ENCODE measurements at regions not wholly inside any gene's neighbourhood (a gene's known extent, or its start where the extent isn't known, plus 50 kb on each side); places are given as distances from the start of the nearest gene placed in this dataset.

- Histone ChIP-seq H3K9me2 (ENCODE audit: insufficient read depth) (no peaks in the 10 kb centered on the region), H3K27ac (no peak overlapping the region), H2AFZ (no peak overlapping the region), H3K4me2 (ENCODE audit: unreplicated experiment) (no peak overlapping the region), H3K4me1 (ENCODE audit: insufficient read depth) (no peaks in the 10 kb centered on the region), H3K27me3 (replicated peaks; ENCODE audit: insufficient read depth) (peaks cover 17% of the 10 kb centered on the region), H3F3A (ENCODE audit: insufficient read depth) (no peaks in the 10 kb centered on the region), H4K20me1 (ENCODE audit: insufficient read depth) (no peaks in the 10 kb centered on the region), H3K79me2 (ENCODE audit: insufficient read depth) (no peaks in the 10 kb centered on the region), H3K36me3 (ENCODE audit: low read depth) (no peaks in the 10 kb centered on the region), H3K9ac (no peak overlapping the region), H3K9me3 (ENCODE audit: low read depth) (no peaks in the 10 kb centered on the region), H3K4me3 (no peak overlapping the region)
- in situ Hi-C loops (cut with MboI): no loop called here
- no peak for TF ChIP-seq EZH2 (IDR thresholded peaks at IDR 0.05; ENCODE audit: insufficient read depth, poor library complexity, severe bottlenecking)
- no peak for TF ChIP-seq EZH2phosphoT487 (IDR thresholded peaks at IDR 0.05; ENCODE audit: insufficient read depth, low read depth)
- no peak for DNase-seq
- WGBS, 2 experiments (ENCODE audit: low coverage in 1 of 2, low lambda C conversion rate in 2 of 2, missing lambda C conversion rate in 2 of 2): 59 to 67% methylated on average over 9 of the region's 9 CpGs
Measured at GRCh38 chr9:38284039-38284575, 108.4 kb upstream of the ALDH1B1 start.

- Histone ChIP-seq H3K4me3 (no peak overlapping the region), H3K9me2 (ENCODE audit: insufficient read depth) (no peaks in the 10 kb centered on the region), H3F3A (ENCODE audit: insufficient read depth) (no peaks in the 10 kb centered on the region), H3K9me3 (ENCODE audit: low read depth) (no peaks in the 10 kb centered on the region), H3K79me2 (ENCODE audit: insufficient read depth) (no peaks in the 10 kb centered on the region), H2AFZ (no peak overlapping the region), H3K4me2 (ENCODE audit: unreplicated experiment) (no peak overlapping the region), H3K4me1 (ENCODE audit: insufficient read depth) (no peaks in the 10 kb centered on the region), H3K27me3 (replicated peaks; ENCODE audit: insufficient read depth) (peaks cover 17% of the 10 kb centered on the region), H3K36me3 (ENCODE audit: low read depth) (no peaks in the 10 kb centered on the region), H4K20me1 (ENCODE audit: insufficient read depth) (no peaks in the 10 kb centered on the region), H3K9ac (no peak overlapping the region), H3K27ac (no peak overlapping the region)
- no peak for TF ChIP-seq EZH2 (IDR thresholded peaks at IDR 0.05; ENCODE audit: insufficient read depth, poor library complexity, severe bottlenecking)
- no peak for TF ChIP-seq EZH2phosphoT487 (IDR thresholded peaks at IDR 0.05; ENCODE audit: insufficient read depth, low read depth)
- in situ Hi-C loops (cut with MboI): no loop called here
- 23 to 38% methylated on average over 4 of the region's 4 CpGs for WGBS, 2 experiments (ENCODE audit: low coverage in 1 of 2, low lambda C conversion rate in 2 of 2, missing lambda C conversion rate in 2 of 2)
- DNase-seq: no peak
Measured at GRCh38 chr9:38282756-38283155, 109.7 kb upstream of the ALDH1B1 start.

GRCh38 chr9:38281917-38282316 is 110.6 kb upstream of the ALDH1B1 start:
- H3F3A ChIP-seq (ENCODE audit: insufficient read depth): no peaks in the 10 kb centered on the region
- no peak for TF ChIP-seq EZH2phosphoT487 (IDR thresholded peaks at IDR 0.05; ENCODE audit: insufficient read depth, low read depth)
- no peak for TF ChIP-seq EZH2 (IDR thresholded peaks at IDR 0.05; ENCODE audit: insufficient read depth, poor library complexity, severe bottlenecking)
- H3K9me3 ChIP-seq (ENCODE audit: low read depth): no peaks in the 10 kb centered on the region
- H3K4me1 ChIP-seq (ENCODE audit: insufficient read depth): no peaks in the 10 kb centered on the region
- H3K79me2 ChIP-seq (ENCODE audit: insufficient read depth): no peaks in the 10 kb centered on the region
- H3K27me3 ChIP-seq (replicated peaks; ENCODE audit: insufficient read depth): peaks cover 17% of the 10 kb centered on the region
- no peaks in the 10 kb centered on the region for H3K9me2 ChIP-seq (ENCODE audit: insufficient read depth)
- H3K27ac ChIP-seq: no peak overlapping the region
- no peaks in the 10 kb centered on the region for H4K20me1 ChIP-seq (ENCODE audit: insufficient read depth)
- WGBS, 2 experiments (ENCODE audit: low coverage in 1 of 2, low lambda C conversion rate in 2 of 2, missing lambda C conversion rate in 2 of 2): 71 to 74% methylated on average over 11 of the region's 11 CpGs
- DNase-seq: no peak
- in situ Hi-C loops (cut with MboI): no loop called here
- no peak overlapping the region for H2AFZ ChIP-seq
- no peak overlapping the region for H3K4me3 ChIP-seq
- H3K36me3 ChIP-seq (ENCODE audit: low read depth): no peaks in the 10 kb centered on the region
- no peak overlapping the region for H3K4me2 ChIP-seq (ENCODE audit: unreplicated experiment)
- H3K9ac ChIP-seq: no peak overlapping the region

GRCh38 chr9:38281196-38281595 is 111.3 kb upstream of the ALDH1B1 start:
- H3K9ac ChIP-seq: no peak overlapping the region
- no peaks in the 10 kb centered on the region for H4K20me1 ChIP-seq (ENCODE audit: insufficient read depth)
- no peaks in the 10 kb centered on the region for H3K9me3 ChIP-seq (ENCODE audit: low read depth)
- no peaks in the 10 kb centered on the region for H3K36me3 ChIP-seq (ENCODE audit: low read depth)
- no peak overlapping the region for H2AFZ ChIP-seq
- H3K27ac ChIP-seq: no peak overlapping the region
- no peak overlapping the region for H3K4me2 ChIP-seq (ENCODE audit: unreplicated experiment)
- H3K79me2 ChIP-seq (ENCODE audit: insufficient read depth): no peaks in the 10 kb centered on the region
- H3K4me1 ChIP-seq (ENCODE audit: insufficient read depth): no peaks in the 10 kb centered on the region
- in situ Hi-C loops (cut with MboI): no loop called here
- H3K9me2 ChIP-seq (ENCODE audit: insufficient read depth): no peaks in the 10 kb centered on the region
- no peak for DNase-seq
- H3K4me3 ChIP-seq: no peak overlapping the region
- peaks cover 17% of the 10 kb centered on the region for H3K27me3 ChIP-seq (replicated peaks; ENCODE audit: insufficient read depth)
- WGBS, 2 experiments (ENCODE audit: low coverage in 1 of 2, low lambda C conversion rate in 2 of 2, missing lambda C conversion rate in 2 of 2): 69 to 76% methylated on average over 4 of the region's 4 CpGs
- no peaks in the 10 kb centered on the region for H3F3A ChIP-seq (ENCODE audit: insufficient read depth)
- TF ChIP-seq EZH2 (IDR thresholded peaks at IDR 0.05; ENCODE audit: insufficient read depth, poor library complexity, severe bottlenecking) (no peak), EZH2phosphoT487 (IDR thresholded peaks at IDR 0.05; ENCODE audit: insufficient read depth, low read depth) (no peak)
